ENCODE measurements at regions not wholly inside any gene's neighbourhood (a gene's known extent, or its start where the extent isn't known, plus 50 kb on each side); places are given as distances from the start of the nearest gene placed in this dataset.

GRCh38 chr4:123929565-123929964 lies 533.0 kb downstream of the SPRY1 start:
- TF ChIP-seq POLR2A (IDR thresholded peaks at IDR 0.05; ENCODE audit: low read length) (no peak), GATA1 (IDR thresholded peaks at IDR 0.05; ENCODE audit: low read depth, low read length) (no peak)

All from erythroblast (primary cell).